Parathyroid adenoma (tissue), 2 donors: ENCODE measurements at regions not wholly inside any gene's neighbourhood (a gene's known extent, or its start where the extent isn't known, plus 50 kb on each side); places are given as distances from the start of the nearest gene placed in this dataset.

Experiments
- H2AFZ ChIP-seq: fragments of 300-600 bp; sonication (generic); one replicate; pipeline ENCODE4 v1.7.0; 2017; ENCODE audit warnings: antibody characterized with exemption, mild to moderate bottlenecking
- H3K27ac ChIP-seq: fragments of 300-600 bp; sonication (generic); one replicate; pipeline ENCODE4 v1.7.0; 2017
- H3K27me3 ChIP-seq: fragments of 300-600 bp; sonication (generic); one replicate; pipeline ENCODE4 v1.7.0; 2017; ENCODE audit warnings: low read length; ENCODE audit not compliant: control insufficient read depth, insufficient read depth
- H3K36me3 ChIP-seq: fragments of 300-600 bp; sonication (generic); one replicate; pipeline ENCODE4 v1.7.0; 2017; ENCODE audit warnings: low read length; ENCODE audit not compliant: control insufficient read depth, insufficient read depth
- H3K4me1 ChIP-seq: fragments of 300-600 bp; sonication (generic); one replicate; pipeline ENCODE4 v1.7.0; 2017; ENCODE audit warnings: control low read depth
- H3K4me2 ChIP-seq: fragments of 300-600 bp; sonication (generic); one replicate; pipeline ENCODE4 v1.7.0; 2017; ENCODE audit warnings: low read length
- H3K4me3 ChIP-seq: fragments of 300-600 bp; sonication (generic); one replicate; pipeline ENCODE4 v1.7.0; 2017; ENCODE audit warnings: low read depth, low read length
- H3K79me2 ChIP-seq: fragments of 300-600 bp; sonication (generic); one replicate; pipeline ENCODE4 v1.7.0; 2017; ENCODE audit warnings: control low read depth
- H3K9ac ChIP-seq: fragments of 300-600 bp; sonication (generic); one replicate; pipeline ENCODE4 v1.7.0; 2017; ENCODE audit warnings: mild to moderate bottlenecking
- H3K9me3 ChIP-seq: fragments of 300-600 bp; sonication (generic); one replicate; pipeline ENCODE4 v1.7.0; 2017; ENCODE audit warnings: low read length; ENCODE audit not compliant: control insufficient read depth
- TF ChIP-seq, protein P1 (sequence below): fragments of 300-600 bp; sonication (generic); IDR thresholded peaks from one replicate; pipeline ENCODE4 v1.7.0; 2017; ENCODE audit warnings: antibody characterized with exemption, mild to moderate bottlenecking
- donor health status: primary hyperparathyroidism.

- H3K27me3 ChIP-seq = no peaks in the 10 kb centered on the region
- no peaks in the 10 kb centered on the region for H3K79me2 ChIP-seq
- no peaks in the 10 kb centered on the region for H3K36me3 ChIP-seq
- H2AFZ ChIP-seq = no peak overlapping the region
- no peaks in the 10 kb centered on the region for H3K9me3 ChIP-seq
- no peak overlapping the region for H3K4me2 ChIP-seq
- TF ChIP-seq, protein P1, sequence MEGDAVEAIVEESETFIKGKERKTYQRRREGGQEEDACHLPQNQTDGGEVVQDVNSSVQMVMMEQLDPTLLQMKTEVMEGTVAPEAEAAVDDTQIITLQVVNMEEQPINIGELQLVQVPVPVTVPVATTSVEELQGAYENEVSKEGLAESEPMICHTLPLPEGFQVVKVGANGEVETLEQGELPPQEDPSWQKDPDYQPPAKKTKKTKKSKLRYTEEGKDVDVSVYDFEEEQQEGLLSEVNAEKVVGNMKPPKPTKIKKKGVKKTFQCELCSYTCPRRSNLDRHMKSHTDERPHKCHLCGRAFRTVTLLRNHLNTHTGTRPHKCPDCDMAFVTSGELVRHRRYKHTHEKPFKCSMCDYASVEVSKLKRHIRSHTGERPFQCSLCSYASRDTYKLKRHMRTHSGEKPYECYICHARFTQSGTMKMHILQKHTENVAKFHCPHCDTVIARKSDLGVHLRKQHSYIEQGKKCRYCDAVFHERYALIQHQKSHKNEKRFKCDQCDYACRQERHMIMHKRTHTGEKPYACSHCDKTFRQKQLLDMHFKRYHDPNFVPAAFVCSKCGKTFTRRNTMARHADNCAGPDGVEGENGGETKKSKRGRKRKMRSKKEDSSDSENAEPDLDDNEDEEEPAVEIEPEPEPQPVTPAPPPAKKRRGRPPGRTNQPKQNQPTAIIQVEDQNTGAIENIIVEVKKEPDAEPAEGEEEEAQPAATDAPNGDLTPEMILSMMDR = no peak
- H3K4me3 ChIP-seq = no peak overlapping the region
- H3K27ac ChIP-seq = no peak overlapping the region
- no peaks in the 10 kb centered on the region for H3K4me1 ChIP-seq
- no peak overlapping the region for H3K9ac ChIP-seq
Observed at GRCh38 chr18:45403341-45404049, 211.8 kb upstream of the SLC14A2 start.

DNA sequence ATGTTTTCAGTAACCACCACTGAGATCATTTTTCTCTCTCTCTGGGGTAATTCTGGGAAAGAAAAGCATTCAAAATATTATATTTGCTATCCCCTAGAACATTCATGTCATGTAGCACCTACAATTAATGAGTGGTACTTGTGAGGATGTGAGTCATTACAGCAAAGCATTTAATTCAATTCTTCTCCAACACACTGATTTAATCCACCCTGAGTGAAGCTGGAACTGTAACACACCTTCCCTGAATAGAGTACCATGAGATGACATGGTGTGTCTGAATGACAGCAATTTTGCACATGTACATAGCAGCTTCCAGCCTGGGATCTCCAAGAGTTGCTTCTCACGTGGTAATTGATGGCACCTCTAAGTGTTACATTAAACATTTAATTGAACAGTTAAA is 207.1 kb upstream of the SLC14A2 start:
- no peaks in the 10 kb centered on the region for H3K9me3 ChIP-seq
- H3K36me3 ChIP-seq = no peaks in the 10 kb centered on the region
- no peaks in the 10 kb centered on the region for H3K27me3 ChIP-seq
- H3K79me2 ChIP-seq = no peaks in the 10 kb centered on the region
- H3K27ac ChIP-seq = no peak overlapping the region
- no peak overlapping the region for H3K4me2 ChIP-seq
- TF ChIP-seq, protein P1 = no peak
- peaks cover 15% of the 10 kb centered on the region for H3K4me1 ChIP-seq
- no peak overlapping the region for H2AFZ ChIP-seq
- H3K4me3 ChIP-seq = no peak overlapping the region
- no peak overlapping the region for H3K9ac ChIP-seq

- Histone ChIP-seq H3K27me3 (no peaks in the 10 kb centered on the region), H3K36me3 (no peaks in the 10 kb centered on the region), H2AFZ (no peak overlapping the region), H3K9me3 (no peaks in the 10 kb centered on the region), H3K4me1 (peaks cover 15% of the 10 kb centered on the region), H3K79me2 (no peaks in the 10 kb centered on the region), H3K9ac (no peak overlapping the region), H3K4me2 (no peak overlapping the region), H3K4me3 (no peak overlapping the region), H3K27ac (no peak overlapping the region)
- TF ChIP-seq, protein P1 = no peak
Observed at GRCh38 chr18:45409971-45410370, 205.3 kb upstream of the SLC14A2 start.

DNA sequence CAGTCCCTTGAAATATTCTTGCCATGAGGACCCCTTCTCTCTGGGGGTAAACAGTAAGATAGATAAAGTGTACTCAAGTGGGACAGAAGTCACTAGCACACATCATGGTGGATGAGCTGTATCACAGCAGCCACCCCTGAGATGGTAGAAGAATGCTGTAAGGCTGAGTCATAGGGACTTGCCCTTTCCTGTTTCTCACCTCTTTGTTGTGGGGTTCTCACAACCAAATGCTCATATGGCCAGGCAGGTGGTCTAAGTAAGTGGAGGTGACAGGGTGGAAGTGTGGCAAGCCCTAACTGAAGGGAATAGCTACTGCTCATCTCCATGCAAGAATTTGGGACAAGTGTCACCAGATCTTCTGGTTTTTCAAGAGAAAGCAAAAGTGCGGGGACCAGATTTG is 202.7 kb upstream of the SLC14A2 start:
- Histone ChIP-seq H3K4me2 (no peak overlapping the region), H2AFZ (peak overlapping the region; percentile 26), H3K9ac (no peak overlapping the region), H3K9me3 (no peaks in the 10 kb centered on the region), H3K27me3 (no peaks in the 10 kb centered on the region), H3K4me3 (no peak overlapping the region), H3K27ac (no peak overlapping the region), H3K4me1 (peaks cover 28% of the 10 kb centered on the region), H3K79me2 (no peaks in the 10 kb centered on the region), H3K36me3 (no peaks in the 10 kb centered on the region)
- TF ChIP-seq, protein P1 = no peak
